Fibroblast of skin of scalp (primary cell): ENCODE measurements at regions not wholly inside any gene's neighbourhood (a gene's known extent, or its start where the extent isn't known, plus 50 kb on each side); places are given as distances from the start of the nearest gene placed in this dataset.
"Not testable (repeated sequence)": the region's sequence is repeated elsewhere in the genome, so short reads cannot be mapped to it uniquely, and the experiment has no call there.

Source experiments
- DNase-seq: peaks from one replicate; pipeline ENCODE4 v3.0.0-alpha.2; 2013

GRCh38 chr18:71045331-71046065 lies 756.7 kb downstream of the SOCS6 start:
- DNase-seq, result no peak

DNA sequence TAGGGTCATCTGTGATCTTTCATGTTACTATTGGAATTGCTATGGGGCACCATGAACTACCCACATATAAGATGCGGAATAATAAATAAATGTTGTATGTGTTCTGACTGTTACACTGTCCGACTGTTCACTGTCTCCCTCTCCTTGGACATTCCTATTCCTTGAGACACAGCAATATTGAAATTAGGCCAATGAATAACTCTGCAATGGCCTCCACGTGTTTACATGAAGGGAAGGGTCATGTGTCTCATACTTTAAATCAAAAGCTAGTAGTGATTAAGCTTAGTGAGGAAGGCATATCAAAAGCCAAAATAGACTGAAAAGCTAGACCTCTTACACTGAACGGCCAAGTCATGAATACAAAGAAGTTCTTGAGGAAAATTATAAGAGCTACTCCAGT lies 751.3 kb downstream of the SOCS6 start:
- no peak for DNase-seq

GRCh38 chr18:71038196-71038595 lies 749.4 kb downstream of the SOCS6 start:
- no peak for DNase-seq

DNA sequence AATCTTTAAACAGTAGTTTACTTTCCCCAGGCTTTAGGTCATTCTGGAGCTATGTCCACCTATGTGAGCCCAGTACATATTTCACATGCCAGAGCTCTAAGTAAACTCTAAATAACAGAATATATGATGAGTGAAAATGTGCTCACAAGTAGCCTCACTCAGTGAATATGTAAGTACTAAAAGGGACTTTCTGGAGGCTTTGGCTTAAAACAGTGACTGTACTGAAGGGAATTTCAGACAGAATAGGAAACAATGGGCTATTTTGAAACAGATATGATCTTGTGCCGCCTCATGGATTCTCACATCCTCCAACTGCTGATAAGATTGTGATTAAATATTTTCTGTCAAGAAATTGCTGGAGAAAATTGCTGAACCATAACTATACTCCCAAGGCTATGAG lies 747.9 kb downstream of the SOCS6 start:
- peak; percentile 7 for DNase-seq

GRCh38 chr18:71031296-71032191 lies 742.7 kb downstream of the SOCS6 start:
- DNase-seq, result not testable (repeated sequence)

DNA sequence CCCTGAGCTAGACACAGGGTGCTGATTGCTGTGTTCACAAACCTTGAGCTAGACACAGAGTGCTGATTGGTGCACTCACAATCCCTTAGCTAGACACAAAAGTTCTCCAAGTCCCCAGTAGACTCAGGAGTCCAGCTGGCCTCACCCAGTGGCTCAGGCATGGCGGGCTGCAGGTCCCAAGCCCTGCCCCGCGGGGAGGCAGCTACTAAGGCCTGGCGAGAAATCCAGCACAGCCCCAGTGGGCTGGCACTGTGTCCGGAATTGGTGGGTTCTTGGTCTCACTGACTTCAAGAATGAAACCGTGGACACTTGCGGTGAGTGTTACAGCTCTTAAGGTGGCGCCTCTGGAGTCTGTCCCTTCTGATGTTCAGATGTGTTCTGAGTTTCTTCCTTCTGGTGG lies 741.2 kb downstream of the SOCS6 start:
- DNase-seq, result not testable (repeated sequence)

DNA sequence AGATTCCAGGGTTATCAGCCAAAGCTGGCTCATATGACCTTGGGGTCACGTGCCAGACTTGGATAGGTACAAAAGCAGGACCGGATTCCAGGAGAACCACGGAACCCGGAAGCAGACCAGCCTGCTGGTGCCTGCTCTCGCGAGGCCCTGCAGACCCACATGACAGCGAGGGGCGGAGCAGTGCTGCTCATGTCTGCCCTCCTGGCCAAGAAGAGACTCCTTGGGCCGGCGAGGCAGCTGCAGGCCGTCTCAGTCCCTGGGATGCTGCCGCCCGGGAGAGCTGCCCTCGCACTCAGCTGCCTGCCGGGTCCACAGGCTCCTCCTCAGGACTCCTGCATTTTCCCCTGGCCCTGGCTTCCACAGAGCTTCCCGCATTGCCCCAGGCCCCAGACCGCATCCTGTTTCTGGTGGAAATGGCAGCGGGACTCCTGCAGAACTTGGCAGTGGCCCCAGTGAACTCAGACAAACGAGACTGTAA lies 739.5 kb downstream of the SOCS6 start:
- peak; percentile 5 for DNase-seq

- no peak for DNase-seq
These were observed 738.7 kb downstream of the SOCS6 start for GRCh38 chr18:71027531-71027930.

- no peak for DNase-seq
These were observed 736.8 kb downstream of the SOCS6 start for GRCh38 chr18:71025505-71026225.

GRCh38 chr18:71022389-71022788 lies 733.5 kb downstream of the SOCS6 start:
- DNase-seq, result no peak

- no peak for DNase-seq
These were observed 732.2 kb downstream of the SOCS6 start for GRCh38 chr18:71021030-71021362.

DNA sequence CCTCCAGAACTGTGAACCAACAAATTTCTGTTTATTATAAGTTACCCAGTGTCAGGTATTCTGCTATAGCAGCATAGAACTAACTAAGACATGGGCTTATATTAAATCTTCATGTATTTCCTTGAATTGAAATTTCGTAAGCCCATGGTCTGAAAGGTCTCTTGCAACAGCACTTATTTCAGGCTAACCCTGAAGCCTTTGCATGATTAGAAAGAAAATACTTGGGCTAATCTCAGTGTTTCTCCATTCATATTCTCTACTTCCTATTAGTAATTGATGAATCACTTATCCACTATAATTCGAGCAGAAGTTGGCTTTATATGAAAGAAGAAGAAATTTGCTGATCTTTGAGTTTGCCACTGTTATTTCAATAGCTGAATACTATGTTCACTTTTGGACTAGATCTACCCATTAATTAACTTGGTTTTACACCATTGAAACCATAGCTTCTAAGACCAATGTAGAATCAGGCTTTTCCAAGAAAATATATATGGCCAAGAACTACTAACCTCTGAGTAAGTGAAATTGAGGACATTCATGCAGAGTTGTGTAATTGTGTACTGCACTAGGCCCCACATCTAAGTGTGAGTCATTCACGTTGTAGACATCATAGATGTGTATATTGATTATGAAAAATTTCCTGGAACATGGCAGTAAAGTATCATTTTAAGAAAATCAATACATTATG lies 731.6 kb downstream of the SOCS6 start:
- DNase-seq, result no peak

DNA sequence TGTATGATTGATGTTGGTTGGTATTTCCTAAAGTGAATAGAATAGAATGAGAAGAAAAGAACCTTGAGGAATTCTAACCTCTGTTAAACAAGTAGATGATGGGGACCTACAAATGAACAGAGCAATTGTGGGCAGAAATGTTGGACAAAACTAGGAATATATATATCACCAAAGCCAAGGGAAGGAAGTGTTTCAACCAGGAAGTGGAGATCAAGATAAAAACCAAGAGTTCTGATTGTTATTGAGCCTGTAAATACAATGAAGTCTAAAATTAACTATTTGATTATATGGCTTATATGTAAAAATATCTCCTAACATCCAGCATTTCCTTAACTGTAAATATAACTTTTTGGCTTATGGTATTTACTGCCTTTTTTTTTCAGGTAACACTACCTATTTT lies 730.0 kb downstream of the SOCS6 start:
- no peak for DNase-seq

- DNase-seq, result no peak
These were observed 723.9 kb downstream of the SOCS6 start for GRCh38 chr18:71012789-71013188.

DNA sequence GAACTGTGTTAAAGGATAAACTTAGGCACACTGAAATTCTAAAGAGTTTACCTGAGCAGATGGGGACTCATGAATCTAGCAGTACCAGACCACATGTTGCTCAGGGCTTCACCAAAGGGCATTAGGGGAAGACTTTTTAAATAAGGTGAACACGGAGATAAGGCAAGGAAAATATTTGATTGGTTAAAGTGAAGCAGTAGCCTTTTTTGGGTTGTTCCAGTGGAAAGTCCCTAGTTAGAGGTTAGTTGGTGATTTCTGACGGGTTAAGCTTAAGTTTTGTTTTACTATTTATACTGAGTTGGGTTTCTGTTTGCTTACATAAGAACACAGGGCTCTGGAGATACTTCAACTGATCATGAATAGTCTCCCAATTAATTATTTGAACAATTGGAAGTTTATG lies 722.5 kb downstream of the SOCS6 start:
- DNase-seq, result no peak

DNA sequence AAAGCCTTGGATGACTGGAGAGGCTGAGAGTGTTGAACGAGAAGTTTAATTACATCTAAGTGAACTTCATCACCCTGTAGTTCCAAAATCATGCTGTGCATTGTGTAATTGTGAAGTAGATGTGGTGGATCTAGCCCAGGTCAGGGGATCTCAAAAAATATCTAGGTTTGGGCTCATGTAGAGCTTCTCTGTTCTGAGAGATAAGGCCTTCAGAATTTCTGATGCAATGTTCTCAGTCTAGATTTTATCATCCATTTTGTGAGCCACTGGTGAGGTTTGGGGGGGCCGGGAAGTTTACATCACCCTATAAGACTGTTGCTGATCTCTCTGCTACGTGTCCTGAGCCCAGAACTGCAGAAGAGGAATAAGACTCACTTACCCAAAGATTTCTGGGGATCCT lies 719.4 kb downstream of the SOCS6 start:
- no peak for DNase-seq

- no peak for DNase-seq
These were observed 712.8 kb downstream of the SOCS6 start for GRCh38 chr18:71001597-71001996.

GRCh38 chr18:70998490-70998889 lies 709.6 kb downstream of the SOCS6 start:
- no peak for DNase-seq

DNA sequence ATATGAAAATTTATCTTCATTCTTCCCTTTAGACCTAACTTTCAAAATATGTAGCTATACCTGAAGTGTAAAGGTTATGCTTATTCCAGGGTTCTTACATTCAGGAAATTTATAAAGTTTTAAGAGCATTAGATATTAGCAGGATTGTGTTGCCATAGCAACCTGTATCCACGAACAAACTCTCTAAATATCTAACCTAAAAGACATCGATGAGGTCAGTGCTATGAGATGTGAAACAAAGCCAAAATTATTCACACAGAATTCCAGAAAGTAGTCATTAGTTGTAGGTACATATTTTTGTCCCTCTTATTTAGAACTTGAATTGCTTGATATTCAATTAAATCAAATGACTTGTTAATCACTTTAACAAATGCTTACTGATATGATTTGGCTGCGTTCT lies 705.3 kb downstream of the SOCS6 start:
- peak; percentile 2 for DNase-seq

- DNase-seq, result peak; percentile 7
These were observed 702.7 kb downstream of the SOCS6 start for GRCh38 chr18:70991577-70991976.

- DNase-seq, result no peak
These were observed 697.1 kb downstream of the SOCS6 start for GRCh38 chr18:70985948-70986347.

DNA sequence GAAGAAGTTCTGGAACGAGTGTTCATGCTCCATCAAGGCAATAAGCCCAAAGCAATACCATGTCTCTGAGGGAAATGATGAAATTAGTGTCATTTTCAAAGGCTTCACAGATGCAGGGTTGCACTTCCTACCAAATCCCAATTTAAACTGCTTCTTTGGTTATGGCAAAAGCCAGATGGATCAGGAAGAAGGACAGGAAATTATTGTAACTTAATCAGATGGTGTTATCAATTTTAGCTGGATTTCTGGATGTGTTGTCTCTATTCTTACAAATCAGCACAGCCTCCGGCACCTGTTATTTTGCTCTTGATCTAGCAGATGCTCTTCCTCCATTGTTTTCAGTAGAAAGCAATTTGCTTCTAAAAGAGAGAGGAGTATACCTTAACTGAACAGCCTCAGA lies 693.4 kb downstream of the SOCS6 start:
- no peak for DNase-seq
